ENCODE measurements at regions not wholly inside any gene's neighbourhood (a gene's known extent, or its start where the extent isn't known, plus 50 kb on each side); places are given as distances from the start of the nearest gene placed in this dataset.
"Not testable (repeated sequence)": the region's sequence is repeated elsewhere in the genome, so short reads cannot be mapped to it uniquely, and the experiment has no call there.

- H3K9me3 ChIP-seq (ENCODE audit: control insufficient read depth, low read length) = peaks cover 6% of the 10 kb centered on the region
- H3K36me3 ChIP-seq (ENCODE audit: control insufficient read depth, insufficient read depth, low read length) = no peaks in the 10 kb centered on the region
- no peaks in the 10 kb centered on the region for H3K27me3 ChIP-seq (ENCODE audit: control insufficient read depth, insufficient read depth, low read length)
- no peaks in the 10 kb centered on the region for H3K4me1 ChIP-seq (ENCODE audit: control insufficient read depth, insufficient read depth, low read length)
- no peak overlapping the region for H3K9ac ChIP-seq (ENCODE audit: low read length)
- H3K4me3 ChIP-seq (ENCODE audit: low read length) = no peak overlapping the region
Measured at GRCh38 chr15:20310603-20311002, 231.0 kb downstream of the GOLGA6L6 start.

GRCh38 chr15:20309966-20310365 is 231.6 kb downstream of the GOLGA6L6 start:
- not testable (repeated sequence) for H3K9me3 ChIP-seq (ENCODE audit: control insufficient read depth, low read length); H3K27me3 ChIP-seq (ENCODE audit: control insufficient read depth, insufficient read depth, low read length); H3K4me1 ChIP-seq (ENCODE audit: control insufficient read depth, insufficient read depth, low read length); H3K4me3 ChIP-seq (ENCODE audit: low read length); H3K9ac ChIP-seq (ENCODE audit: low read length); H3K36me3 ChIP-seq (ENCODE audit: control insufficient read depth, insufficient read depth, low read length)

- not testable (repeated sequence) for H3K36me3 ChIP-seq (ENCODE audit: control insufficient read depth, insufficient read depth, low read length); H3K4me1 ChIP-seq (ENCODE audit: control insufficient read depth, insufficient read depth, low read length); H3K4me3 ChIP-seq (ENCODE audit: low read length); H3K9me3 ChIP-seq (ENCODE audit: control insufficient read depth, low read length); H3K27me3 ChIP-seq (ENCODE audit: control insufficient read depth, insufficient read depth, low read length); H3K9ac ChIP-seq (ENCODE audit: low read length)
Measured at GRCh38 chr15:20309395-20309794, 232.2 kb downstream of the GOLGA6L6 start.

- H3K9ac ChIP-seq (ENCODE audit: low read length); H3K27me3 ChIP-seq (ENCODE audit: control insufficient read depth, insufficient read depth, low read length); H3K36me3 ChIP-seq (ENCODE audit: control insufficient read depth, insufficient read depth, low read length); H3K4me3 ChIP-seq (ENCODE audit: low read length); H3K4me1 ChIP-seq (ENCODE audit: control insufficient read depth, insufficient read depth, low read length): not testable (repeated sequence)
- peaks cover 10% of the 10 kb centered on the region for H3K9me3 ChIP-seq (ENCODE audit: control insufficient read depth, low read length)
Measured at GRCh38 chr15:20308027-20308690, 233.4 kb downstream of the GOLGA6L6 start.

- not testable (repeated sequence) for H3K4me1 ChIP-seq (ENCODE audit: control insufficient read depth, insufficient read depth, low read length); H3K36me3 ChIP-seq (ENCODE audit: control insufficient read depth, insufficient read depth, low read length); H3K27me3 ChIP-seq (ENCODE audit: control insufficient read depth, insufficient read depth, low read length); H3K4me3 ChIP-seq (ENCODE audit: low read length); H3K9ac ChIP-seq (ENCODE audit: low read length)
- peaks cover 10% of the 10 kb centered on the region for H3K9me3 ChIP-seq (ENCODE audit: control insufficient read depth, low read length)
Measured at GRCh38 chr15:20307137-20307536, 234.5 kb downstream of the GOLGA6L6 start.

GRCh38 chr15:20306497-20307106 is 235.0 kb downstream of the GOLGA6L6 start:
- H3K4me3 ChIP-seq (ENCODE audit: low read length); H3K4me1 ChIP-seq (ENCODE audit: control insufficient read depth, insufficient read depth, low read length); H3K9ac ChIP-seq (ENCODE audit: low read length); H3K27me3 ChIP-seq (ENCODE audit: control insufficient read depth, insufficient read depth, low read length); H3K36me3 ChIP-seq (ENCODE audit: control insufficient read depth, insufficient read depth, low read length): not testable (repeated sequence)
- peaks cover 10% of the 10 kb centered on the region for H3K9me3 ChIP-seq (ENCODE audit: control insufficient read depth, low read length)

- not testable (repeated sequence) for H3K9ac ChIP-seq (ENCODE audit: low read length); H3K4me1 ChIP-seq (ENCODE audit: control insufficient read depth, insufficient read depth, low read length); H3K4me3 ChIP-seq (ENCODE audit: low read length); H3K36me3 ChIP-seq (ENCODE audit: control insufficient read depth, insufficient read depth, low read length); H3K27me3 ChIP-seq (ENCODE audit: control insufficient read depth, insufficient read depth, low read length)
- peaks cover 10% of the 10 kb centered on the region for H3K9me3 ChIP-seq (ENCODE audit: control insufficient read depth, low read length)
Measured at GRCh38 chr15:20305912-20306311, 235.7 kb downstream of the GOLGA6L6 start.

GRCh38 chr15:20305015-20305465 is 236.6 kb downstream of the GOLGA6L6 start:
- not testable (repeated sequence) for H3K27me3 ChIP-seq (ENCODE audit: control insufficient read depth, insufficient read depth, low read length); H3K4me3 ChIP-seq (ENCODE audit: low read length); H3K9ac ChIP-seq (ENCODE audit: low read length); H3K4me1 ChIP-seq (ENCODE audit: control insufficient read depth, insufficient read depth, low read length); H3K36me3 ChIP-seq (ENCODE audit: control insufficient read depth, insufficient read depth, low read length)
- peaks cover 10% of the 10 kb centered on the region for H3K9me3 ChIP-seq (ENCODE audit: control insufficient read depth, low read length)

GRCh38 chr15:20304282-20305014 is 237.2 kb downstream of the GOLGA6L6 start:
- not testable (repeated sequence) for H3K36me3 ChIP-seq (ENCODE audit: control insufficient read depth, insufficient read depth, low read length); H3K4me3 ChIP-seq (ENCODE audit: low read length); H3K27me3 ChIP-seq (ENCODE audit: control insufficient read depth, insufficient read depth, low read length); H3K4me1 ChIP-seq (ENCODE audit: control insufficient read depth, insufficient read depth, low read length); H3K9ac ChIP-seq (ENCODE audit: low read length)
- H3K9me3 ChIP-seq (ENCODE audit: control insufficient read depth, low read length) = peaks cover 10% of the 10 kb centered on the region

- H3K36me3 ChIP-seq (ENCODE audit: control insufficient read depth, insufficient read depth, low read length); H3K9ac ChIP-seq (ENCODE audit: low read length); H3K4me1 ChIP-seq (ENCODE audit: control insufficient read depth, insufficient read depth, low read length); H3K4me3 ChIP-seq (ENCODE audit: low read length); H3K27me3 ChIP-seq (ENCODE audit: control insufficient read depth, insufficient read depth, low read length): not testable (repeated sequence)
- H3K9me3 ChIP-seq (ENCODE audit: control insufficient read depth, low read length) = peaks cover 10% of the 10 kb centered on the region
Measured at GRCh38 chr15:20303248-20304171, 238.1 kb downstream of the GOLGA6L6 start.

GRCh38 chr15:20302141-20303069 is 239.2 kb downstream of the GOLGA6L6 start:
- H3K9ac ChIP-seq (ENCODE audit: low read length); H3K27me3 ChIP-seq (ENCODE audit: control insufficient read depth, insufficient read depth, low read length); H3K4me1 ChIP-seq (ENCODE audit: control insufficient read depth, insufficient read depth, low read length); H3K4me3 ChIP-seq (ENCODE audit: low read length); H3K36me3 ChIP-seq (ENCODE audit: control insufficient read depth, insufficient read depth, low read length): not testable (repeated sequence)
- H3K9me3 ChIP-seq (ENCODE audit: control insufficient read depth, low read length) = peaks cover 10% of the 10 kb centered on the region
